ENCODE measurements at regions not wholly inside any gene's neighbourhood (a gene's known extent, or its start where the extent isn't known, plus 50 kb on each side); places are given as distances from the start of the nearest gene placed in this dataset.

- in situ Hi-C loops (cut with HindIII; ENCODE audit: low pct_unique_long_range_greater_than_20kb, low sequenced_read_pairs): no loop called here
- no peak for DNase-seq (ENCODE audit: low read depth, low spot score)
Observed at GRCh38 chr11:110032259-110032658, 60.9 kb upstream of the ZC3H12C start.

- in situ Hi-C loops (cut with HindIII; ENCODE audit: low pct_unique_long_range_greater_than_20kb, low sequenced_read_pairs): no loop called here
- no peak for DNase-seq (ENCODE audit: low read depth, low spot score)
Observed at GRCh38 chr11:110032957-110033570, 60.1 kb upstream of the ZC3H12C start.

- DNase-seq (ENCODE audit: low read depth, low spot score): peak; percentile 69
- in situ Hi-C loops (cut with HindIII; ENCODE audit: low pct_unique_long_range_greater_than_20kb, low sequenced_read_pairs): no loop called here
Observed at GRCh38 chr11:110034806-110035205, 58.4 kb upstream of the ZC3H12C start.

GRCh38 chr11:110035357-110035756 lies 57.8 kb upstream of the ZC3H12C start:
- in situ Hi-C loops (cut with HindIII; ENCODE audit: low pct_unique_long_range_greater_than_20kb, low sequenced_read_pairs): no loop called here
- no peak for DNase-seq (ENCODE audit: low read depth, low spot score)

- in situ Hi-C loops (cut with HindIII; ENCODE audit: low pct_unique_long_range_greater_than_20kb, low sequenced_read_pairs): no loop called here
- DNase-seq (ENCODE audit: low read depth, low spot score): no peak
Observed at GRCh38 chr11:110038201-110038600, 55.0 kb upstream of the ZC3H12C start.

All from SK-MEL-5 (cell line).